ENCODE measurements at regions not wholly inside any gene's neighbourhood (a gene's known extent, or its start where the extent isn't known, plus 50 kb on each side); places are given as distances from the start of the nearest gene placed in this dataset.
A peak's percentile ranks its signal among the peaks of the same experiment; 100 is the strongest.
"Not testable (repeated sequence)": the region's sequence is repeated elsewhere in the genome, so short reads cannot be mapped to it uniquely, and the experiment has no call there.

DNA sequence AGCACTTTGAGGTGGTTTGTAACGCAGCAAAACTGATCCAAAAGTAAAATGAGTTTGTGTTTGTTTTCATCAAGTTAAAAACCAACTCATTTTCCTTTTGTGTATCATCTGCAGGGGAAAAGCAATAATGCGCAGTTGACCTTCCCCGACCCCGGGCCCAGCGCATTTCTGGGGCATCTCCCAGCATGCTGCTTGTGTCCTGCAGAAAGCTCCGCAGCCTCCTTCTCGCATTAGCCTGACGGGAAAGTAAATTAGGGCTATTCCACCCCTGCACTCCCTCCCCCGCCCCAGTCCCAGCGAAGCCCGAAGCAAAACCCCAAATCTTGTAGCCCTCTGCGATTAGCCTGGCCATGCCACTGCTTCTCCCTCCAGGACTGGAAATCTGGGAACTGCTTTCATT lies 82.0 kb upstream of the PPM1B start:
- Histone ChIP-seq H3K4me3 (ENCODE audit: severe bottlenecking) (no peak overlapping the region), H3K27ac (ENCODE audit: poor library complexity, severe bottlenecking) (no peak overlapping the region), H3K4me1 (ENCODE audit: insufficient read depth, poor library complexity, severe bottlenecking) (no peaks in the 10 kb centered on the region), H3K27me3 (ENCODE audit: insufficient read depth, poor library complexity, severe bottlenecking) (no peaks in the 10 kb centered on the region), H3K9me3 (ENCODE audit: severe bottlenecking) (no peaks in the 10 kb centered on the region), H3K36me3 (ENCODE audit: low read depth) (no peaks in the 10 kb centered on the region)
- ATAC-seq (ENCODE audit: low read depth) (no peak), DNase-seq (ENCODE audit: low spot score) (no peak)
- TF ChIP-seq, protein P1, sequence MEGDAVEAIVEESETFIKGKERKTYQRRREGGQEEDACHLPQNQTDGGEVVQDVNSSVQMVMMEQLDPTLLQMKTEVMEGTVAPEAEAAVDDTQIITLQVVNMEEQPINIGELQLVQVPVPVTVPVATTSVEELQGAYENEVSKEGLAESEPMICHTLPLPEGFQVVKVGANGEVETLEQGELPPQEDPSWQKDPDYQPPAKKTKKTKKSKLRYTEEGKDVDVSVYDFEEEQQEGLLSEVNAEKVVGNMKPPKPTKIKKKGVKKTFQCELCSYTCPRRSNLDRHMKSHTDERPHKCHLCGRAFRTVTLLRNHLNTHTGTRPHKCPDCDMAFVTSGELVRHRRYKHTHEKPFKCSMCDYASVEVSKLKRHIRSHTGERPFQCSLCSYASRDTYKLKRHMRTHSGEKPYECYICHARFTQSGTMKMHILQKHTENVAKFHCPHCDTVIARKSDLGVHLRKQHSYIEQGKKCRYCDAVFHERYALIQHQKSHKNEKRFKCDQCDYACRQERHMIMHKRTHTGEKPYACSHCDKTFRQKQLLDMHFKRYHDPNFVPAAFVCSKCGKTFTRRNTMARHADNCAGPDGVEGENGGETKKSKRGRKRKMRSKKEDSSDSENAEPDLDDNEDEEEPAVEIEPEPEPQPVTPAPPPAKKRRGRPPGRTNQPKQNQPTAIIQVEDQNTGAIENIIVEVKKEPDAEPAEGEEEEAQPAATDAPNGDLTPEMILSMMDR (IDR thresholded peaks at IDR 0.05; ENCODE audit: poor library complexity, severe bottlenecking) = no peak

DNA sequence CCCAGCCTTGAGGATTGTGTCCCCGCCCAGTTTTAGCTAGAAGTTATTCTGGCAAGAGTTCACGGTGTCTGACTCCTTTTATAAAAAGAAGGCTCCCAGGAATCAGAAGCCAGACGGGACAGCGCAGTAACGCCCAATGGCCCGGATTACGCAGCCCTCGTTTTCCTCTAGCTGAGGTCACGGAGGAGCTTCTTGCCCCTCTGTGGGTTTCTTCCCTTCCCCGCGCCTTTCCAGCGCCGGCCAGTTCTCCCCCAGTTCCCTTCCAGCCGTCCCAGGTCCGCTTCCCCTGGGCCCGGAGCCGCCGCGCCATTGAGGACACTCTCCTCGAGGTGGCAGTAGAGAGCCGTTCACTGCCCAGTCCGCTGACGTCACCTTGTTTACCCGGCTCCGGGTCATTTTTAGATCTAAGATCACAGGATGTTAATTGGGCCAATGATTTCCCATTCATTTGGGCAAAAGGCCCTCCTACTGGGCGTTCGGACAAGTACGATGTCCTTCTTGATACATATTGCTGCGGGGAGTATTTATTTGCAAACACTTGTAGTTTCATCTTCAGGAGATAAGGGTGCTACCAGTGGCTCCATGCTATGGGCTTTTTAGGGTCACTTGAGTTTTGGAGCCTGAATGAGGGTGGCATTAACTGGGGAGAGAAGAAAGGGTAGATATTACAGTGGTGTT lies 81.5 kb upstream of the PPM1B start:
- Histone ChIP-seq H3K36me3 (ENCODE audit: low read depth) (no peaks in the 10 kb centered on the region), H3K4me3 (ENCODE audit: severe bottlenecking) (peak overlapping the region; percentile 12), H3K27me3 (ENCODE audit: insufficient read depth, poor library complexity, severe bottlenecking) (no peaks in the 10 kb centered on the region), H3K9me3 (ENCODE audit: severe bottlenecking) (no peaks in the 10 kb centered on the region), H3K4me1 (ENCODE audit: insufficient read depth, poor library complexity, severe bottlenecking) (no peaks in the 10 kb centered on the region), H3K27ac (ENCODE audit: poor library complexity, severe bottlenecking) (no peak overlapping the region)
- TF ChIP-seq, protein P1 (IDR thresholded peaks at IDR 0.05; ENCODE audit: poor library complexity, severe bottlenecking) = peak; percentile 98
- ATAC-seq (ENCODE audit: low read depth) (peak; percentile 87), DNase-seq (ENCODE audit: low spot score) (peak; percentile 69)

DNA sequence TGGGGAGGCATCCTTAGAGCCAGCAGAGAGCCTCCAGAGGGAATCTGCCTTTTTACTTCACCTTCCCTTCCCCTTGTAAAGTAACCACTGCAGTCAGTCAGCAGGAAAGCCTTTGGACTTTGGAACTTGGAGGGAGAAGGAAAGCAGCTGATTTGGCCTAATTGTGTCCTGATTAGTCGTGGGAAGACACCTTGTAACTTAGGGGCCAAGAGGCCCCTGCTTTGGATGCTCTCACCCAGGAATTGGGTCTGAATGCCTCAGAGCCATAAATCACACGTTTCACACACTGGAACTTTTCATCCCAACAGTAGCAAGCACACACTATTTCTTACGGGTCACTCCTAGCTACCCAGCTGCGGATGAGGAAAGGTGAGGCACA lies 81.0 kb upstream of the PPM1B start:
- Histone ChIP-seq H3K9me3 (ENCODE audit: severe bottlenecking) (no peaks in the 10 kb centered on the region), H3K4me1 (ENCODE audit: insufficient read depth, poor library complexity, severe bottlenecking) (no peaks in the 10 kb centered on the region), H3K27ac (ENCODE audit: poor library complexity, severe bottlenecking) (no peak overlapping the region), H3K27me3 (ENCODE audit: insufficient read depth, poor library complexity, severe bottlenecking) (no peaks in the 10 kb centered on the region), H3K36me3 (ENCODE audit: low read depth) (no peaks in the 10 kb centered on the region), H3K4me3 (ENCODE audit: severe bottlenecking) (peak overlapping the region; percentile 12)
- ATAC-seq (ENCODE audit: low read depth) (no peak), DNase-seq (ENCODE audit: low spot score) (no peak)
- TF ChIP-seq, protein P1 (IDR thresholded peaks at IDR 0.05; ENCODE audit: poor library complexity, severe bottlenecking) = no peak

DNA sequence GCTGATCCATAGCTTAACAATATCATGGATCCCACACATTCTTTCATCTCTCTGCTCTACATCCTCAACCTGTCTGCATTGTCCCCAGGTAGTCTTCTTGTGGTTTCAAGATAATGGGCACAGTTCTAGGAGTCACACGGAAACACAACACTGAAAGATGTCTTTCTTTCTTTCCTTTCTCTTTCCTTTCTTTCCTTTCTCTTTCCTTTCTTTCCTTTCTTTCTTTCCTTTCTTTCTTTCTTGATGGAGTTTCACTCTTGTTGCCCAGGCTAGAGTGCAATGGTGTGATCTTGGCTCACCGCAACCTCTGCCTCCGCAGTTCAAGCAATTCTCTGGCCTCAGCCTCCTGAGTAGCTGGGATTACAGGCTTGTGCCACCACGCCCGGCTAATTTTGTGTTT lies 76.2 kb upstream of the PPM1B start:
- not testable (repeated sequence) for H3K4me1 ChIP-seq (ENCODE audit: insufficient read depth, poor library complexity, severe bottlenecking); H3K4me3 ChIP-seq (ENCODE audit: severe bottlenecking); H3K27ac ChIP-seq (ENCODE audit: poor library complexity, severe bottlenecking); H3K9me3 ChIP-seq (ENCODE audit: severe bottlenecking); H3K27me3 ChIP-seq (ENCODE audit: insufficient read depth, poor library complexity, severe bottlenecking); ATAC-seq (ENCODE audit: low read depth); DNase-seq (ENCODE audit: low spot score); H3K36me3 ChIP-seq (ENCODE audit: low read depth)

DNA sequence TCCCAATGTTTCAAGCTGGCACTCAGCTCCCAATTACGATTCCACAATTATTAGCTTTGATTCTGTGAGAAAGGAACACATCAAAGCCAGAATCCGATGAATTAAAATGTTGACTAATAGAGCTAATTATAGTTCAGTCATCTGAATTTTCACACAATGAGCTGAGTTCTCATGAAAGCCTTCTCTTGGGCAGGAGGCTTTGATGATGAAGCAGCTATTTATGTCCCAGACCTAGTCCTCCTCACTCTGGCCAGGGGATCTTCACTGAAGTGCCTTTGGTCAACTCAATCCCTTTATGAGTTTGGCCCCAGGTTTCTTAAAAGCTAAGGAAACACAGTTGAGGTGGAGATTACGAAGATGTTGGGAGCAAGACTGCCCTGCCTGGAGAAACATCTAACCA lies 74.7 kb upstream of the PPM1B start:
- no peak for ATAC-seq (ENCODE audit: low read depth)
- H3K4me3 ChIP-seq (ENCODE audit: severe bottlenecking) = no peak overlapping the region
- H3K9me3 ChIP-seq (ENCODE audit: severe bottlenecking) = no peaks in the 10 kb centered on the region
- H3K27ac ChIP-seq (ENCODE audit: poor library complexity, severe bottlenecking) = no peak overlapping the region
- H3K27me3 ChIP-seq (ENCODE audit: insufficient read depth, poor library complexity, severe bottlenecking) = no peaks in the 10 kb centered on the region
- H3K4me1 ChIP-seq (ENCODE audit: insufficient read depth, poor library complexity, severe bottlenecking) = no peaks in the 10 kb centered on the region
- H3K36me3 ChIP-seq (ENCODE audit: low read depth) = no peaks in the 10 kb centered on the region
- TF ChIP-seq, protein P1 (IDR thresholded peaks at IDR 0.05; ENCODE audit: poor library complexity, severe bottlenecking) = no peak
- no peak for DNase-seq (ENCODE audit: low spot score)
